ENCODE measurements at regions not wholly inside any gene's neighbourhood (a gene's known extent, or its start where the extent isn't known, plus 50 kb on each side); places are given as distances from the start of the nearest gene placed in this dataset.

DNA sequence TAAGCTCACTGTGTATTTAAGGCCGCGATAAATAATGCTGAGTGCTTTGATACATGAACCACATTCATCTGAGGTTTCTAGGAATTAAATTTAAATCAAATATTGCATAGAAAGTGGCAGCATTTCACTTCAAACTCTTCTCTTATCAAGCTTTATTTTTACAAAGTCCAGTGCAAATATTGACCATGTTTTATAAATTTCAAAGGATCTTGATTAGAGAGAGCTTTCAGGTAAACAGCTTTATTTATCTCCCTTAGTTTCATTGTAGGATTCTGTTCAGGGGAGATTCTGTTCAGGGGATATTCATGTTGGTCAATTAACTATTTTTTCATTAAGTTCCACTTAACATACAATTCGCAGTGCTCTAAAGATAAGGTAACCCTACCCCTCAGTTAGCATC lies 249.7 kb upstream of the IRS2 start:
- TF ChIP-seq CTCF (IDR thresholded peaks at IDR 0.05 in 8 of 11, conservative IDR thresholded peaks at IDR 0.05 in 3 of 11) (no peak), POLR2AphosphoS5 (IDR thresholded peaks at IDR 0.05) (no peak), POLR2A (IDR thresholded peaks at IDR 0.05) (no peak)
